ENCODE measurements at regions not wholly inside any gene's neighbourhood (a gene's known extent, or its start where the extent isn't known, plus 50 kb on each side); places are given as distances from the start of the nearest gene placed in this dataset.

- Histone ChIP-seq H3K4me1 (ENCODE audit: insufficient read depth, insufficient read length) (peaks cover 3% of the 10 kb centered on the region), H3K36me3 (ENCODE audit: insufficient read depth, insufficient read length, low read length) (no peaks in the 10 kb centered on the region), H3K4me3 (ENCODE audit: insufficient read length, low read depth) (no peak overlapping the region), H3K9me3 (ENCODE audit: insufficient read depth, low read length) (peaks cover 4% of the 10 kb centered on the region; the same call in 1 of the 2 replicates), H3K27me3 (ENCODE audit: insufficient read depth, insufficient read length) (no peaks in the 10 kb centered on the region), H3K9ac (ENCODE audit: insufficient read length, low read depth) (no peak overlapping the region)
- TF ChIP-seq YY1 (IDR thresholded peaks at IDR 0.05; ENCODE audit: insufficient read depth, insufficient read length) (no peak), ZNF274 (IDR thresholded peaks at IDR 0.05; ENCODE audit: low read depth, low read length) (no peak), SUZ12 (IDR thresholded peaks at IDR 0.05; ENCODE audit: extremely low read depth, insufficient read depth, insufficient read length) (no peak)
- no peak for DNase-seq (ENCODE audit: low read depth, low spot score)
Measured at GRCh38 chr6:167655174-167655821, 171.4 kb upstream of the AFDN start.

GRCh38 chr6:167658106-167658505, 168.6 kb upstream of the AFDN start:
- no peaks in the 10 kb centered on the region for H3K36me3 ChIP-seq (ENCODE audit: insufficient read depth, insufficient read length, low read length)
- no peaks in the 10 kb centered on the region for H3K27me3 ChIP-seq (ENCODE audit: insufficient read depth, insufficient read length)
- no peak overlapping the region for H3K4me3 ChIP-seq (ENCODE audit: insufficient read length, low read depth)
- no peak for DNase-seq (ENCODE audit: low read depth, low spot score)
- TF ChIP-seq ZNF274 (IDR thresholded peaks at IDR 0.05; ENCODE audit: low read depth, low read length) = no peak
- TF ChIP-seq SUZ12 (IDR thresholded peaks at IDR 0.05; ENCODE audit: extremely low read depth, insufficient read depth, insufficient read length) = no peak
- TF ChIP-seq YY1 (IDR thresholded peaks at IDR 0.05; ENCODE audit: insufficient read depth, insufficient read length) = no peak
- no peak overlapping the region for H3K9ac ChIP-seq (ENCODE audit: insufficient read length, low read depth)
- peaks cover 7% of the 10 kb centered on the region for H3K4me1 ChIP-seq (ENCODE audit: insufficient read depth, insufficient read length)
- H3K9me3 ChIP-seq (ENCODE audit: insufficient read depth, low read length) = peaks cover 4% of the 10 kb centered on the region; the same call in 1 of the 2 replicates

DNA sequence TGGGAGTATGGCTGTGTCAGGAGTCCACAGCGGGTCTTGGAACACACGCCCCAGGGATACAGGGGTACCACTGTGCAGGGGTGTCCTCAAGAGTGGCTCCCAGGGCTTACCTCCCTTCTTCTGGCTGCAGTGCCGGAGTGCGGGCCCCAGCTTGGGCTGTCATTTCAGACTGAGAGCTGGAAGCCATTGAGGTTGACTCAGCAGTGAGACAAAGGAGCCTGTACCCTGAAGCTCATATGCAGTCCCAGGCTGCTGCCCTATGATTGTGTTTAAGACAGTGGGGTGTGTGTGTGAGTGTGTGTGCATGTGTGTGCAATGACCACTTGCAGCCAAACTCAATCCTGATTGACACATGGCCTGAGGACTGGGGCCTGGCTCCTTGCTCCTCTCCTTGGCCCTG, 167.7 kb upstream of the AFDN start:
- TF ChIP-seq YY1 (IDR thresholded peaks at IDR 0.05; ENCODE audit: insufficient read depth, insufficient read length) = no peak
- TF ChIP-seq ZNF274 (IDR thresholded peaks at IDR 0.05; ENCODE audit: low read depth, low read length) = no peak
- no peak for TF ChIP-seq SUZ12 (IDR thresholded peaks at IDR 0.05; ENCODE audit: extremely low read depth, insufficient read depth, insufficient read length)
- H3K27me3 ChIP-seq (ENCODE audit: insufficient read depth, insufficient read length) = no peaks in the 10 kb centered on the region
- no peak overlapping the region for H3K9ac ChIP-seq (ENCODE audit: insufficient read length, low read depth)
- peaks cover 4% of the 10 kb centered on the region; the same call in 1 of the 2 replicates for H3K9me3 ChIP-seq (ENCODE audit: insufficient read depth, low read length)
- no peak overlapping the region for H3K4me3 ChIP-seq (ENCODE audit: insufficient read length, low read depth)
- DNase-seq (ENCODE audit: low read depth, low spot score) = no peak
- H3K36me3 ChIP-seq (ENCODE audit: insufficient read depth, insufficient read length, low read length) = no peaks in the 10 kb centered on the region
- H3K4me1 ChIP-seq (ENCODE audit: insufficient read depth, insufficient read length) = peaks cover 9% of the 10 kb centered on the region

GRCh38 chr6:167660424-167660823, 166.3 kb upstream of the AFDN start:
- no peak for DNase-seq (ENCODE audit: low read depth, low spot score)
- Histone ChIP-seq H3K9ac (ENCODE audit: insufficient read length, low read depth) (no peak overlapping the region), H3K36me3 (ENCODE audit: insufficient read depth, insufficient read length, low read length) (no peaks in the 10 kb centered on the region), H3K4me1 (ENCODE audit: insufficient read depth, insufficient read length) (peaks cover 9% of the 10 kb centered on the region), H3K27me3 (ENCODE audit: insufficient read depth, insufficient read length) (no peaks in the 10 kb centered on the region), H3K9me3 (ENCODE audit: insufficient read depth, low read length) (peaks cover 4% of the 10 kb centered on the region; the same call in 1 of the 2 replicates), H3K4me3 (ENCODE audit: insufficient read length, low read depth) (no peak overlapping the region)
- TF ChIP-seq ZNF274 (IDR thresholded peaks at IDR 0.05; ENCODE audit: low read depth, low read length) (no peak), SUZ12 (IDR thresholded peaks at IDR 0.05; ENCODE audit: extremely low read depth, insufficient read depth, insufficient read length) (no peak), YY1 (IDR thresholded peaks at IDR 0.05; ENCODE audit: insufficient read depth, insufficient read length) (no peak)

DNA sequence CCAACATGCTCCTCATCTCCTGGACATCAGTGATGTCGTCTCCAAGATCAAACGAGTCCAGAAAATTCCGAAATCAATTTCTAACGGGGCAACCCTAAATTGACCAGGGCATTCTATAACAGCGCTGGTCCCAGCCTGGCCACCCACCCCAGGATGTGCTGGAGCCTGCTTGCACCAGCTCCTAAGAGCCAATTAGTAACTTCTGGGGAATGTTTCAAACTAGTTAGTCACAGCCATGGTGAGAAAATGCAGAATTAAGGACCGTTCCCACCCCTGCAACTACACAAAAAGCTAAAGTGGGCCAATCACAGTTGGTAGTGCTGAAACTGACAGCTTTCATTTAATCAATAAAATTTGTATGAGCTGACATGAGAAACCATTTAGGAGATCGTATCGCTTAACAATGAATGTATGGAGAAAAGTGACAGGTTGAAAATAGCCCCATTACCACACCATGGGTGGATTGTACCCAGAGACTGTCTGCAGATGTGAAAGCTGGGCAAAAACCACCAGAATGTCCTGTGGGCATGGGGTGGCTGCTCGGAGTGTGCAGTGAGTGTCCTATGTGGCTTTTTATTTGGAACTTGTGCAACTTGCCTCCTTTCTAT, 165.7 kb upstream of the AFDN start:
- peaks cover 4% of the 10 kb centered on the region; the same call in 1 of the 2 replicates for H3K9me3 ChIP-seq (ENCODE audit: insufficient read depth, low read length)
- no peak overlapping the region for H3K9ac ChIP-seq (ENCODE audit: insufficient read length, low read depth)
- no peak for DNase-seq (ENCODE audit: low read depth, low spot score)
- H3K4me3 ChIP-seq (ENCODE audit: insufficient read length, low read depth) = no peak overlapping the region
- H3K27me3 ChIP-seq (ENCODE audit: insufficient read depth, insufficient read length) = no peaks in the 10 kb centered on the region
- TF ChIP-seq YY1 (IDR thresholded peaks at IDR 0.05; ENCODE audit: insufficient read depth, insufficient read length) = no peak
- TF ChIP-seq ZNF274 (IDR thresholded peaks at IDR 0.05; ENCODE audit: low read depth, low read length) = no peak
- no peak for TF ChIP-seq SUZ12 (IDR thresholded peaks at IDR 0.05; ENCODE audit: extremely low read depth, insufficient read depth, insufficient read length)
- peaks cover 10% of the 10 kb centered on the region for H3K4me1 ChIP-seq (ENCODE audit: insufficient read depth, insufficient read length)
- H3K36me3 ChIP-seq (ENCODE audit: insufficient read depth, insufficient read length, low read length) = no peaks in the 10 kb centered on the region

DNA sequence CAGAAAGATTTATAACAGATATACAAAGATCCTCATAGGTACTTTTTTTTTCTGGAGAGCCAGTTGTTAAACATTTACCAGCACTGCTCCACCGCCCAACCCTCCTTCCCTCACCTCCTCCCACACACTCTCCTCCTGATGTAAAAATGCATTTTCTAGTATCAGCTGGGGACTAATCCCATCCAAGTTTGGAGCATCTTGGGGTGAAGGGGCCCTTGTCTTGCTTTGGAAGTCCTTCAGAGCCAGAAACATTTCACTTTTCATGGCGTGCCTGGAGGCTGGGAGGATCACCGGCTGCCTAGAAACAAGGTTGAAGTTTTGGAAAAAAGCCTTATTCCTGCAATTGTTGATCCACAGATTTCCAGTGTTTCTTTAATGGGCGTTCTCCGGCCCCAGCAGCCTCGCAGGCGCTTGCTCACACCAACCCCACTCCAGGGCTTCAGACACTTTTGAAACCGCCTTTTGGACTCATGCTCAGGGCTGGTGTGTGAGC, 165.1 kb upstream of the AFDN start:
- H3K27me3 ChIP-seq (ENCODE audit: insufficient read depth, insufficient read length) = no peaks in the 10 kb centered on the region

More for the DNA sequence above, 165.1 kb upstream of the AFDN start:
- TF ChIP-seq SUZ12 (IDR thresholded peaks at IDR 0.05; ENCODE audit: extremely low read depth, insufficient read depth, insufficient read length) (no peak), YY1 (IDR thresholded peaks at IDR 0.05; ENCODE audit: insufficient read depth, insufficient read length) (no peak), ZNF274 (IDR thresholded peaks at IDR 0.05; ENCODE audit: low read depth, low read length) (no peak)
- Histone ChIP-seq H3K4me3 (ENCODE audit: insufficient read length, low read depth) (no peak overlapping the region), H3K9ac (ENCODE audit: insufficient read length, low read depth) (no peak overlapping the region), H3K9me3 (ENCODE audit: insufficient read depth, low read length) (peaks cover 4% of the 10 kb centered on the region; the same call in 1 of the 2 replicates), H3K36me3 (ENCODE audit: insufficient read depth, insufficient read length, low read length) (no peaks in the 10 kb centered on the region), H3K4me1 (ENCODE audit: insufficient read depth, insufficient read length) (peaks cover 12% of the 10 kb centered on the region)
- DNase-seq (ENCODE audit: low read depth, low spot score) = no peak

Measured in NT2/D1 (cell line).